ENCODE measurements at regions not wholly inside any gene's neighbourhood (a gene's known extent, or its start where the extent isn't known, plus 50 kb on each side); places are given as distances from the start of the nearest gene placed in this dataset.

- TF ChIP-seq POLR2AphosphoS5 (IDR thresholded peaks at IDR 0.05; ENCODE audit: low read depth, low read length): no peak
- no peak for TF ChIP-seq POLR2A (IDR thresholded peaks at IDR 0.05; ENCODE audit: borderline replicate concordance, extremely low read depth, insufficient read depth, insufficient read length)
- no peak for TF ChIP-seq SIN3A (IDR thresholded peaks at IDR 0.05; ENCODE audit: low read depth)
- TF ChIP-seq EZH2phosphoT487 (IDR thresholded peaks at IDR 0.05; ENCODE audit: borderline replicate concordance): no peak
- TF ChIP-seq EZH2 (IDR thresholded peaks at IDR 0.05): no peak
- no peak for TF ChIP-seq CTCF (IDR thresholded peaks at IDR 0.05 in 2 of 3, conservative IDR thresholded peaks at IDR 0.05 in 1 of 3; ENCODE audit: borderline replicate concordance in 1 of 3, insufficient read depth in 1 of 3, low read depth in 2 of 3, low read length in 2 of 3)
- TF ChIP-seq SP1 (IDR thresholded peaks at IDR 0.05; ENCODE audit: low read depth): no peak
- TF ChIP-seq ZNF274 (IDR thresholded peaks at IDR 0.05; ENCODE audit: low read depth, low read length): no peak
Measured at GRCh38 chr20:6562111-6562510, 205.4 kb upstream of the BMP2 start.

Measured in HCT116 (cell line).